Epithelial cell of prostate (primary cell): ENCODE measurements at regions not wholly inside any gene's neighbourhood (a gene's known extent, or its start where the extent isn't known, plus 50 kb on each side); places are given as distances from the start of the nearest gene placed in this dataset.

Experiments
- DNase-seq: peaks from one replicate; pipeline ENCODE4 v3.0.0-alpha.2; 2011; ENCODE audit warnings: low read depth, low spot score
- H3K27ac ChIP-seq: fragments of 450-650 bp; 2 replicates; pipeline ENCODE4 v1.5.1; 2017; ENCODE audit warnings: mild to moderate bottlenecking

DNA sequence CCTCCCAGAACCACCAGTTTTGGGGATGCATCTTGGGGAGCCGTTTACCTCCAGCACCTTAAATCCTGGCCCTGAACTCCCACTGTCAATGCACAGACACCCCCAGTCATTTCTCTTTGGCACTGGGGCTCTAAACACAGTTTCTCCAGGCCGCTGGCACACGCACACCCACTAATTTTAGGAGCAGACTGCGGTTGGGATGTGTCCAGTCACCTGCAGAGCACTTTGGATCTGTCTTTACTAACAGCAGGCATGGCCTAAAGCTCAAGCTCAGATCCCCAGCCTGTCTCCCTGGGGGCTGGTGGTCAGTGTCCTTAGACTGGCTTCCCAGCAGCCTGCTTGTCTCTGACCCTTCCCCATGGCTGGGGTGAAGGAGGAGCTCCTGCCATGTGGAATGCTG is 49.9 kb downstream of the SYNE3 start:
- no peak for DNase-seq
- no peak overlapping the region for H3K27ac ChIP-seq

DNA sequence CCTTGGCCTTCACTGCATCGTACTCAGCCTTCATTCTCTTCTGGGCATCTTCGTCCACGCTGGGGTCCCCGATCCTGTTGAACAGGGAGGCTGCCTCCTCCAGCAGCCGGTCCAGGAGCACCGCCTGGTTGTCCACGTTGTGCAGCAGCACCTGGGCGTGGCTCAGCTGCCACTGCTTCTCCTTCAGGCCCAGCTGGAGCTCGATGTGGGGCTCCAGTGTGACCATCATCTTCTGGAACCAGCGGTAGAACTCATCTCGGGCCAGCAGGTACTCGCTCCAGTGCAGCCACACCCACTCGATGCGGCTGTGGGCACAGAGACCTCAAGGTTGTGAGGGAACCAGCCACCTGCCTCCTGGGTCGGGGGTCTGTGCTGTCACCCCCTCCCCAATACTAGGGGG is 50.5 kb downstream of the SYNE3 start:
- H3K27ac ChIP-seq, result no peak overlapping the region
- no peak for DNase-seq

DNA sequence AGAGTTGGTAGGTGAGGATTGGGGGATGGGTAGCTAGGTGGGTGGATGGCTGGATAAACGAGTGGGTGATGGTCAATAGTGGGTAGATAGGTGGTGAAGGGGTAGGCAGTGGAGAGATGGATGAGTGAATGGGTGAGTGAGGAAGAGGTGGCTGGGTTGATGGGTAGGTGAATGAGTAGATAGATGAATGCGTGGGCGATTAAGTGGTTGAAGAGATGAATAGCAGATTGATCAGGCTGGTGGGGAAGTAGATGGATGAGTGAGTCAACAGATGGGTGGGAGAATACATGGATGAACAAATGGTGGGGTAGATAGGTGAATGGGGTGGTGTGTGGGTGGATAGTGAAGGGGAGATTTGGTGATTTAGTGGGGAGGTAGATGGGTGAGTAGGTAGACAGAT is 51.1 kb downstream of the SYNE3 start:
- no peak overlapping the region for H3K27ac ChIP-seq

GRCh38 chr14:95464514-95464913 is 51.9 kb downstream of the SYNE3 start:
- no peak overlapping the region for H3K27ac ChIP-seq

More for the DNA sequence above, 51.1 kb downstream of the SYNE3 start:
- DNase-seq, result no peak

DNA sequence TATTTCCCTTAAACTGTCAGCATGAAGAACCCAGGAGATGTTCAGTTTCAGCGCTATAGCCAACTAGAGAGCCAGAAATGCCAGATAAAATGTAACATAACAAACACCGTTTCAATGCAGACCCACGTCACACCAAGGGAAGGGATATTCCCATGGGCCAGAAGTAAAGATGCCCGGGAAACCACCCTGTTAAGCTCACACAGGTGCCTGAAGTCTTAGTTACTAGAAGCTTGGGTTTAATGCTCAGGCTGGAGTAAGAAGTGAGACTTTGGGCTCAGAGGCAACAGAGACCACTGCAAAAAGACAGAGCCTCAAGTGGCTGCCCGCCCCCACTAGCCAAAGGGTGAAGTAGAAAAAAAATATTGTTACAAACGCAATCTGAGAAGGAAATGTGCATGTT is 52.3 kb downstream of the SYNE3 start:
- H3K27ac ChIP-seq, result no peak overlapping the region
- no peak for DNase-seq

More at GRCh38 chr14:95464514-95464913, 51.9 kb downstream of the SYNE3 start:
- no peak for DNase-seq

- no peak overlapping the region for H3K27ac ChIP-seq
- DNase-seq, result no peak
Measured at GRCh38 chr14:95463171-95463901, 53.1 kb downstream of the SYNE3 start.

DNA sequence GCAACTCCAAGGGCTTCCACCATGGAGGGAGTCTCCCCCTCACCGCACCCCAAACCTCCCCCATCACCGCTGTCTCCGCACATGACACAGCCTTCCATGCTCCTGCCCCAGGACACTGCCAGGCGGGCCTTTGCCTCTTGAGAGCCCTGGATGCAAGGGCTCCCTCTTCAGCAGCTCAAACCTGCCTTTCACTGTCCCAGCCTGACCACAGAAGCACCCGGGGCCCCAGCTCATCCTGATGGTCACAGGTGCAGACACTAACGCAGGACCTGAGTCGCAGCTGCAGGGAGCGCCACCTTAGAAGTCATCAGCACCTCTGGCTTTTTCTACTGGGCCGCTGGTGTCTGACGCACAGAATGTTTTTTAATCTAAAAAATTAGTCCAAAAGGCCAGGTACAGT is 54.0 kb downstream of the SYNE3 start:
- DNase-seq, result no peak
- no peak overlapping the region for H3K27ac ChIP-seq

GRCh38 chr14:95460647-95461478 is 55.6 kb downstream of the SYNE3 start:
- peak; percentile 68 for DNase-seq
- no peak overlapping the region for H3K27ac ChIP-seq

GRCh38 chr14:95458906-95459305 is 57.5 kb downstream of the SYNE3 start:
- no peak for DNase-seq
- H3K27ac ChIP-seq, result no peak overlapping the region

DNA sequence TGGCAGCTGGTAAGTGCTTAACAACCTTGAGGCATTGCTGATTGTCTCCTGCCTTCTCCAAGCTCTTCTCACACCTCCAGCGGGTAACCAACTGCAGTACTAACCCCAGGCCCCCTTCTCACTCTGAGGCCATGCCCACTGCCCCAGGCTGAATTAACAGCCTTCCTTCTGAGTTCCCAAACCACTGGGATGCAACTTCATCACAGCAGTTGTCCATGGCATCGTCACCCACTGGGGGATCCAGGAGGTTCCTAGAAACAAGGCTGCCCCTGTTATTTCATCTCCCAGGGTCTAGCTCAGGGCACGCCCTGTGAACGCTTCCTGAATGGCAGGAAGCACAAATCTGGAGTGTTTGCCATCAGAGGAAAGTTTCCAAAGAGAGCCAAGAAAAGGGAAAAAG is 58.0 kb downstream of the SYNE3 start:
- H3K27ac ChIP-seq, result no peak overlapping the region
- DNase-seq, result no peak

DNA sequence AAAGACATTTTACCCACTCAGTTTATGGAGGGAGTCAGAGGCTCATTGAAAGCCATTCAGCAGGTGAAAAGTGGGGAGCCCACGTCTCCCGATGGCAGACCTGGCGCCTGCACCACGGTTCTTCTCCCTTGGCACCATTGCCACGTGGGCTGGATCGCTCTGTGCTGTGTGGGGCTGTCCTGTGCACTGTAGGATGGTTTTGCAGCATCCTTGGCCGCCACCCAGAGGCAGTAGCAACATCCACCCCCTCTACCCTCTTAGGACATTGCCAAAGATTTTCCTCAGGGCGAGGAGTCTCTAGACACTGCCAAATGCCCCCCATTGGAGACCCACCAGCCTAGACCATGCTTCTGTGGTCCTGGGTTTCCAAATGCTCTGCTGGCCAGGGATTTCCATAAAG is 60.2 kb downstream of the SYNE3 start:
- H3K27ac ChIP-seq, result no peak overlapping the region
- DNase-seq, result no peak

GRCh38 chr14:95455246-95455645 is 61.2 kb downstream of the SYNE3 start:
- no peak for DNase-seq
- no peak overlapping the region for H3K27ac ChIP-seq

- no peak overlapping the region for H3K27ac ChIP-seq
- DNase-seq, result no peak
Measured at GRCh38 chr14:95453713-95453980, 62.8 kb downstream of the SYNE3 start.

DNA sequence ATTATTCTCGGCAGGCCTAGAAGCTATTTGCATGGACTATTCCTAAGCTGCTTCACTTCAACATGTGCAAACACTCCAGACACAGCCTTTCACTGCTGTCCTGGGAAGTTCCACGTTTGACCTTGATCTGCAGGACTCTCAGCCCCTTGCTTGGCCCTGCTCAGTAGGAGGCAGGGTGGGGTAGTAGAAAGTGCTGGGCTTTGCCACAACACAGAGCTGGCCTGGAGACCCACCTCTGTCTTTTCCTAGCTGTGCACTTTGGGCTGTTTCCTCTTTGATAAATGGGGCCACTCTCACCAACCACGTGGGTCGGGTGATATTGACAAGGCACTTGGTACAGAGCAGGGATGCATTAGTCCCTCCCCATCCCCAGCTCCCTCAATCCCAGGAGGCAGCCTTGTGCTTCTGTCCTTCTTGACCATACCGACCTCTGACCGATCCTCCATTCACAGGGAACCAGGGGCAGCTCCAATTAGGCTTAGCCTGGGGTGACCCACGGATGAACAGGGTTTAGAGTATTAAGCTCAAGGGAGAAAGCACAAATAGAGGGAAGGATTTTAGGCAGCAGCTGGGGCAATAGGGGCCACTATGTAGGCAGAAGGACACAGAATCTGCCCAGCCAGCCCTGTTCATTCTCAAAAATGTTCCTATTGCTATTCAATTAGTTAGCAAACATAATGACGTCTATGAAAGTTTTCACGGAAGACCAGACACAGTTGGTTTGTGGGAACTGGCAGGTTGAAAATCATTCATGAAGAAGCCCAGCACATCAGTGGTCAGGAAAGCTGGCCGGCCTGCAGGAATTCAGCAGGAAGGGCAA is 63.3 kb downstream of the SYNE3 start:
- H3K27ac ChIP-seq, result no peak overlapping the region
- no peak for DNase-seq

DNA sequence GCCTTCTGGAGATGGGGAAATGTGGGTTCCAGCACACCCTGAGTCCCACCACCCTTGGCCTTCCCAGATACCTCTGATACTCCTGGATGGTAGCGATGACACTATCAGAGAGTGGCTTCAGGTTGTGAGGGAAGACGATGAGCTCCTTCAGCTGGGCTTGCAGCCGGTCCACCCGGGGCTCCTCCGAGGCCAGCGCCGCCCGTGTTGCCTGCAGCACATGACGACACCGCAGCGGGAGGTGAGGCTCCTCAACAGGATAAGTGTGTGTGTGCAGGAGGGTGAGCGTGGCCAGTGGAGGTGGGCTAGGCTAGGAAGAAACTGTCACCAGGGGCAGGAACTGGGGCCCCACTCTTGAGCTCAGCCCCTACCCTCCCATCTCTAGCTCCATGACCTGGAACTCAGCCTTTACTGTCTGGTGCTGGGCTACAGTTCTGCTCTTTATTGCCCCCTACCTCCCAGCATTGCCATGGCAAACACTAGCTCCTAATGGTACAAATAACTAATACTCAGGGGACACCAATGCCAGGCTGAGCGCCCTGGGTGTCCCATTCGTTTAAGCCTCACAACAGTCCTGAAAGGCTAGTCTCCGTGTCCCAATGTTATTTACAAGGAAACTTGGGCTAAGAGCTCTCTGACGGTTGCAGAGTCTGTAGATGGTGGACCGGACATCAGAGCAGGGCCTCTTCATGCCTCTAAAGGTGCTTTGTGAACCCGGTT is 64.1 kb downstream of the SYNE3 start:
- H3K27ac ChIP-seq, result no peak overlapping the region
- no peak for DNase-seq

- no peak overlapping the region for H3K27ac ChIP-seq
Measured at GRCh38 chr14:95449131-95449530, 67.3 kb downstream of the SYNE3 start.

DNA sequence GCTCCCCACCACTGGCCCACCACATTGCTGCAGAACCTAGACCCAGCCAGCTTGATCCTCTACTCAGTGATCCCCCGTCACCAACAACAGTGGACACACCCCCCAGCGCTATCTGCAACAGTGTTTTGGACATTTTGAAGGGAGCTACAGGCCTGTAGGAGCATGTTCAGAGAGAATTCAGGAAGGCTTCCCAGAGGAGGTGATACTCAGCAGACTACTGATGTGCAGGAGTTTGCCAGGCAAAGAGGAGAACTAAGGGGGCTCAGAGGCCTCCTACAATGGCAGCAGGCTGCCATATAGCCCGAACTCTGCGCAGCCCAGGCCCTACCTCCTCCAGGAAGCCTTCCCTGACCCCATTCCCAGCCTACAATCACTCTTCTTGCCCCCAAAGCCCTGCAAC is 70.0 kb downstream of the SYNE3 start:
- no peak overlapping the region for H3K27ac ChIP-seq
- no peak for DNase-seq

More at GRCh38 chr14:95449131-95449530, 67.3 kb downstream of the SYNE3 start:
- DNase-seq, result no peak

DNA sequence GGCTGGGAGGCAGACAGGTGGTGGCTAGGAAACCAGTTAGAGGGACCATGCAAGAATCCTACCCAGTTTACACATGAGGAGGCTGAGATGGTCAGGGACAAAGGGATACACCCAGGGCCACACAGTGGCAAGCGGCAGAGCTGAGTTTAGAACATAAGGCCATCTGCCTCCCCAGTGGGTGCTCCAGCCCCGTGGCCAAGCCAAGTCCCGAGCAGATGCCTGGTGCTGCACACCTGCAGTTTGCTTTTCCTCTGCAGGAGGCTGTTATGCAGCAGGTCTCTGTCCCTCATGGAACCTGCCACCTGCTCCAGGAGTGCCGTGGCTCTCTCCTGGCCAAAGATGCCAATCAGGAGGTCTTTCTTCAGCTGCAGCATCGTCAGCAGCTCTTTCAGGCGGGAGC is 70.8 kb downstream of the SYNE3 start:
- DNase-seq, result no peak
- no peak overlapping the region for H3K27ac ChIP-seq

DNA sequence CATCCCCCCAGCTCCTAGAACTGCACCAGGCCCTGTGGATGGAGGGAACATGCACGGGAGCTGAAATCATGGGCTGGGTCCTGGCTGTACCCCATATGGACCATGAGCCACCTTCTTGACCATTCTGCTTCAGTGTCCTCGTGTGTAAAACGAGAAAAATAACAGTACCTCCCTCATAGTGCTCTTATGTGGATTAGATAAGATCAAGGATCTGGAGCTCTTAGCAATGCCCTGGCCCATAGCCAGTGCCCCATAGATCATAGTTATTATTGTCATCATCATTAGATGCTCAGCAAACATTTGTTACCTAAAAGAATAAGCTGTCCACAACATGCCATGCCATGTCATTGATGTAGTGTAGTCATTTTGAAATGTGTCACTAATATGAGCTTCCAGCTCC is 71.3 kb downstream of the SYNE3 start:
- DNase-seq, result no peak
- no peak overlapping the region for H3K27ac ChIP-seq
